ENCODE measurements at regions not wholly inside any gene's neighbourhood (a gene's known extent, or its start where the extent isn't known, plus 50 kb on each side); places are given as distances from the start of the nearest gene placed in this dataset.
"Not testable (repeated sequence)": the region's sequence is repeated elsewhere in the genome, so short reads cannot be mapped to it uniquely, and the experiment has no call there.

- intact Hi-C loops (cut with DNase I), result no loop called here
- no peak for DNase-seq
These were observed 197.8 kb downstream of the MEMO1 start for GRCh38 chr2:31813016-31813415.

GRCh38 chr2:31812051-31812798 lies 198.6 kb downstream of the MEMO1 start:
- DNase-seq, result peak in 5 of 42 donors; percentile 1 to 17 (median 3)
- intact Hi-C loops (cut with DNase I), result no loop called here

- intact Hi-C loops (cut with DNase I), result no loop called here
These were observed 199.3 kb downstream of the MEMO1 start for GRCh38 chr2:31811482-31811881.

GRCh38 chr2:31810200-31810917 lies 200.4 kb downstream of the MEMO1 start:
- intact Hi-C loops (cut with DNase I), result no loop called here
- DNase-seq, result no peak

More at GRCh38 chr2:31811482-31811881, 199.3 kb downstream of the MEMO1 start:
- no peak for DNase-seq

- intact Hi-C loops (cut with DNase I), result no loop called here
- DNase-seq, result no peak
These were observed 205.1 kb downstream of the MEMO1 start for GRCh38 chr2:31805688-31806087.

GRCh38 chr2:31803481-31804153 lies 207.2 kb downstream of the MEMO1 start:
- DNase-seq; intact Hi-C loops (cut with DNase I): not testable (repeated sequence)

GRCh38 chr2:31802711-31803110 lies 208.1 kb downstream of the MEMO1 start:
- intact Hi-C loops (cut with DNase I), result no loop called here
- DNase-seq, result no peak

- DNase-seq; intact Hi-C loops (cut with DNase I): not testable (repeated sequence)
These were observed 211.5 kb downstream of the MEMO1 start for GRCh38 chr2:31799282-31799681.

GRCh38 chr2:31788273-31788672 lies 207.5 kb upstream of the SRD5A2 start:
- no peak for DNase-seq
- intact Hi-C loops (cut with DNase I), result no loop called here

- intact Hi-C loops (cut with DNase I), result no loop called here
- DNase-seq, result no peak
These were observed 205.1 kb upstream of the SRD5A2 start for GRCh38 chr2:31785876-31786275.

GRCh38 chr2:31784868-31785267 lies 204.1 kb upstream of the SRD5A2 start:
- DNase-seq, result no peak
- intact Hi-C loops (cut with DNase I), result no loop called here

- DNase-seq; intact Hi-C loops (cut with DNase I): not testable (repeated sequence)
These were observed 202.8 kb upstream of the SRD5A2 start for GRCh38 chr2:31783446-31784091.

- DNase-seq, result no peak
- intact Hi-C loops (cut with DNase I), result no loop called here
These were observed 197.4 kb upstream of the SRD5A2 start for GRCh38 chr2:31778153-31778552.

GRCh38 chr2:31770741-31771140 lies 190.0 kb upstream of the SRD5A2 start:
- intact Hi-C loops (cut with DNase I), result no loop called here
- DNase-seq, result no peak

- intact Hi-C loops (cut with DNase I), result no loop called here
- DNase-seq, result peak in 10 of 42 donors; percentile 2 to 63 (median 20)
These were observed 184.6 kb upstream of the SRD5A2 start for GRCh38 chr2:31765078-31765945.

GRCh38 chr2:31764169-31764568 lies 183.4 kb upstream of the SRD5A2 start:
- no peak for DNase-seq
- intact Hi-C loops (cut with DNase I), result no loop called here

GRCh38 chr2:31762085-31762484 lies 181.3 kb upstream of the SRD5A2 start:
- intact Hi-C loops (cut with DNase I), result no loop called here
- DNase-seq, result no peak

- DNase-seq, result not testable (repeated sequence)
These were observed 176.6 kb upstream of the SRD5A2 start for GRCh38 chr2:31757351-31757750.

GRCh38 chr2:31748746-31749145 lies 168.0 kb upstream of the SRD5A2 start:
- intact Hi-C loops (cut with DNase I); DNase-seq: not testable (repeated sequence)

More at GRCh38 chr2:31757351-31757750, 176.6 kb upstream of the SRD5A2 start:
- intact Hi-C loops (cut with DNase I), result not testable (repeated sequence)

Measured in head of caudate nucleus (tissue), 42 donors.